Prostate gland (tissue), 2 donors: ENCODE measurements at regions not wholly inside any gene's neighbourhood (a gene's known extent, or its start where the extent isn't known, plus 50 kb on each side); places are given as distances from the start of the nearest gene placed in this dataset.

ENCODE experiments used
- CTCF ChIP-seq, 4 experiments: fragments of 200-600 bp in 2 of 4; fragments of 450-650 bp in 2 of 4; sonication (generic) in 2 of 4; IDR thresholded peaks; 1 replicate in 3 of 4; 2 replicates in 1 of 4; pipeline ENCODE4 v1.5.1; 2016 to 2019; ENCODE audit warnings: antibody characterized with exemption in 4 of 4, mild to moderate bottlenecking in 2 of 4, moderate library complexity in 2 of 4
- POLR2A ChIP-seq: fragments of 450-650 bp; IDR thresholded peaks from one replicate; pipeline ENCODE4 v1.6.1; 2016; ENCODE audit warnings: antibody characterized with exemption, mild to moderate bottlenecking
- POLR2AphosphoS5 ChIP-seq: sonication (generic); formaldehyde crosslinking; IDR thresholded peaks from one replicate; pipeline ENCODE4 v1.6.1; 2017; ENCODE audit warnings: antibody characterized with exemption

DNA sequence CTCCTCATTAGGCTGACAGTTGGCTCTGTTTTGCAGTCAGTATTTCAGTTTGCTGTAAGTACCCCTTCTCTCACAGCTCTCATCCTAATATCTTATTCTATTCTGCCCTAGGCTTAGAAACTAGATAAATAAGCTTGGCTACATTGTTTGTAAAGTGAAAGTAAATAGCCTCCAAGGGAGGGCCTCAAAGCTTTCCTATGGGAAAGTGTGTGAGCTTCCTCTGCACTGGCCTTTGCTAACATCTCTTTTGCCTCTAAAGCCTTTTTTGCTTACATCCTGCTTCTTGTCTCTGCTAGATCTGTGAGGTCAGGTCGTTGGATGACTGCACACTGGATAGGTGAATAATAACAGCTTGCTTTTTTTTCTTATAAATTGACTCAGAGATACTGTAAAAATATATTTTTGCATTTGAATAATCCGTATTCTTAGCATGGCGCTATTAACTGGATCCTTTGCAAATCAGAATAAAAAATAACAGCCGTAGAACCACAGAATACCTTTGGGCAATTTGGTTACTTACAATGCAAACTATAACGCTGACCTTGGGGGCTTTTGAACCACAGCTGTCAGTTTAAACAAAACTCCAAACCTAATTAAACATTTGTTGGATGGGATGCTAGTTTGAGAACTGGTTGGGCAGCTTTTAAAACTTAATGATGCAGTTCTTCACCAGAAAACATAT lies 55.1 kb downstream of the TTC6 start:
- TF ChIP-seq CTCF (IDR thresholded peaks at IDR 0.05) (no peak), POLR2A (no peak), POLR2AphosphoS5 (no peak)
